Activated CD8-positive, alpha-beta memory T cell treated with anti-CD3 and anti-CD28 coated beads for 4 hours (primary cell): ENCODE measurements at regions not wholly inside any gene's neighbourhood (a gene's known extent, or its start where the extent isn't known, plus 50 kb on each side); places are given as distances from the start of the nearest gene placed in this dataset.

ENCODE experiments used
- DNase-seq, 2 donors: peaks; one replicate each; pipeline ENCODE4 v3.0.0-alpha.2; 2020; ENCODE audit warnings: low read depth in 2 of 2

DNA sequence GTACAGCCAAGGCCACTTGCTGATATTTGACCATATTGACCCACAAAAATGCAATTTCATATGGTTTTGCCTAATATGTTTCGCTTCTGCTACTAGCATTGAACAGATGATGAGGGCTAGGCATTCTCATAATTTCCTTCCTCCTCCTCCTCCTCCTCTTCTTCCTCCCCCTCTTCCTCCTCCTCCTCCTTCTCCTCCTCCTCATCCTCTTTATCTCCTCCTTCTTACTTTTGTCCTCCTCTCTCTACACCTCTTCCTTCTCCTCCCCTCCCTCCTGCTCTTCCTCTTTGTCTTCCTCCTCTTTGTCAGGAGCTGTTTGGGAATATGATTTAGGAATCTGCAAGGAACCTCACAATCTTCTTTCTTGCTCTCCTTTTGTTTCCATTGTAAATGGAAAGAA lies 133.9 kb upstream of the CELF2 start:
- DNase-seq: no peak

DNA sequence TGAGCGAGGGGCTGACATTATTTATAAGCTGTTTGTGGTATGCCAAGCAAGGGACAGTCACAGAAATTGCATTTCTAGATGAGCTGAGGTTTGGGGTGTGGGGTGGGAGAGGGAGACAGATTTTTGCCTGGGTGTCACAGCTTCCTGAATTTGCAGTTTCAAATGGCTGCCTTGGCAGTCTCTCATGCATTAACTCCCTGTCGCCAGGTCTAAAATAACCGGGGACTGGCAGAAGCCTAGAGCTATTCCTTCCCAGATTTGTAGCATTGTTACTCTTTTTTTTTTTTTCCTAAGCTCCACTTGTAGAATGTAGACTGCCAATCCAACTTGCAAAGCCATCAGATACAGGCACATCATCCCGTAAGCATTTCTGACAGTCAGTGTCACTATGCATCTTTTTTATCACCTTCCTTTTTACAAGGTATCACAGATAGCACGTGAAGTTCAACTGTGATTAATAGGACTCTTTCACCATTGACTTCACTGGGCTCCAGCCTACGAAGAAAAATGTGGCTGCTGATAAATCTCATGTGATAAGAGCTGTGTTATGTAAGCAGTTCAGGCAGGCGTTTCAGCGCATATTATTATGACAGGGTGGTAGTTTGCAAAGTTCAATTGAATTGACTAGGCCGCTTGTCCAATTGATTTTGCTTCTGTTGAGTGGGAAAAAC lies 130.7 kb upstream of the CELF2 start:
- DNase-seq: no peak

GRCh38 chr10:10891124-10892082 lies 126.3 kb upstream of the CELF2 start:
- DNase-seq: no peak

DNA sequence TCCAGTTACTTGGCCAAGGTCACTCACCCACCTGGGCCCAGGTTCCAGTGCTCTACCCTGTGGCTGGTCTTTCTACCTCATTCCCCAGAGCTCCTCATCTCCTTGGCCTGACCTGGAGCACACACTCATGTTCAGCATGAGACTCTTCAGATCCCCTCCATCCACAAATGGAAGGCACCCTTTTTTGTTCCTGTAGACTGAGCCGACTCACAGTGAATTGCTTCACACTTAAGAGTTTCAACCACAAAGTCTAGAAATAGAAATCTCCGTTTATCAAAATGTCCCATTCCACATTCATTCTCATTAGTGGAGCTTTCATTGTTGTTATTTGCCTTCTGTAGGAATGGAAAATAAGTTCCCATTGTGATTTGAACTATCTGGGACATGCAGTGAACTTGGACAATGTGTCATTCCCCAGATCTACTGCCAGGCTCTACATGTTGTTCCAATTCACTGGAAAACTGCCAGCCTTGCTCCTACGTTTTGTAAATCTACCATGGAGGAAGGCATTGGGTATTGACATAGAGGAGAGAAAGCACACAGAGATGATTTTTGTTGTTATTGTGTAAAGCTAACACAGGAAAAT lies 125.3 kb upstream of the CELF2 start:
- DNase-seq: no peak

GRCh38 chr10:10897400-10897799 lies 120.3 kb upstream of the CELF2 start:
- DNase-seq: no peak

GRCh38 chr10:10901906-10902305 lies 115.8 kb upstream of the CELF2 start:
- no peak for DNase-seq

GRCh38 chr10:10902951-10903350 lies 114.7 kb upstream of the CELF2 start:
- DNase-seq: no peak

GRCh38 chr10:10903620-10904019 lies 114.1 kb upstream of the CELF2 start:
- DNase-seq: no peak

- no peak for DNase-seq
Observed at GRCh38 chr10:10910634-10911033, 107.0 kb upstream of the CELF2 start.

- DNase-seq: no peak
Observed at GRCh38 chr10:10911035-10911434, 106.6 kb upstream of the CELF2 start.

DNA sequence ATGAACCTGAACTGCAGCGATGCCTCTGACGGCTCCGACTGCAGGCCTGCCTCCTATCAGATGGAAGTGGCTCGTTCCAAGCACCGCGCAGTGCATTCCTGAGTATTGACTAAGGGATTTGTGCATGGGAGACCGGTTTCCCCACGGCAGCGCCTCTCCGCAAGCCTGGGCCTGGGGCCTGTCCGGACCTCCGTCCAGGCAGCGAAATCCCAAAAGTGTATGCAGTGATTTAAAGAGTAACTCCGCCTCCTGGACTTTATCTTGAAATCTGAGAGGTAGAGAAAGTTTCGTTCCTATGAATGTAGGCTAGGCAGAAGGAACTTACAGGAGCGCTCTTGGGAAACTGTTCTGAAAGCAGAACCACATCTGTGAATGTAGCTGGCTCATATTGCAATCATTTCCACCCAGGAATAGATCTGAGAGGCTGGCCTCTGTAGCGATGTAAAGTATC lies 106.2 kb upstream of the CELF2 start:
- DNase-seq: no peak

GRCh38 chr10:10914144-10914543 lies 103.5 kb upstream of the CELF2 start:
- DNase-seq: no peak

GRCh38 chr10:10915215-10915614 lies 102.5 kb upstream of the CELF2 start:
- DNase-seq: no peak

DNA sequence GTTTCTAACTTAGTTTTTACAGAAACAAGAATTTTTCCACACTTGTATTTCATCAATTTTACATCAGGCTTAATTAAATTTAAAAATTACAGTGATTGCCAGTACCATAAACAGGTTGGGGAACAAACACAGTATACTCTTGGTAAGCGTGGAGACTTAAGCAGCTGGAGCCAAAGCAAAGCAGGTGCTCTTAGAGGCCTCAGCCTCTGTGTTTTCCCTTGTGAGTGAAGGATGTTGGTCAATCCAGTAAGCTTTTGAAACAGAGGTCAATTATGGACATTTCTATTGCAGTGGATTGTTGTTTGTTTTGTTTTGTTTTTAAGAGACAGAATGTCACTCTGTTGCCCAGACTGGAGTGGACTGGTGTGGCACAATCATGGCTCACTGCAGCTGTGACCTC lies 100.6 kb upstream of the CELF2 start:
- DNase-seq: no peak

- no peak for DNase-seq
Observed at GRCh38 chr10:10919976-10920375, 97.7 kb upstream of the CELF2 start.

DNA sequence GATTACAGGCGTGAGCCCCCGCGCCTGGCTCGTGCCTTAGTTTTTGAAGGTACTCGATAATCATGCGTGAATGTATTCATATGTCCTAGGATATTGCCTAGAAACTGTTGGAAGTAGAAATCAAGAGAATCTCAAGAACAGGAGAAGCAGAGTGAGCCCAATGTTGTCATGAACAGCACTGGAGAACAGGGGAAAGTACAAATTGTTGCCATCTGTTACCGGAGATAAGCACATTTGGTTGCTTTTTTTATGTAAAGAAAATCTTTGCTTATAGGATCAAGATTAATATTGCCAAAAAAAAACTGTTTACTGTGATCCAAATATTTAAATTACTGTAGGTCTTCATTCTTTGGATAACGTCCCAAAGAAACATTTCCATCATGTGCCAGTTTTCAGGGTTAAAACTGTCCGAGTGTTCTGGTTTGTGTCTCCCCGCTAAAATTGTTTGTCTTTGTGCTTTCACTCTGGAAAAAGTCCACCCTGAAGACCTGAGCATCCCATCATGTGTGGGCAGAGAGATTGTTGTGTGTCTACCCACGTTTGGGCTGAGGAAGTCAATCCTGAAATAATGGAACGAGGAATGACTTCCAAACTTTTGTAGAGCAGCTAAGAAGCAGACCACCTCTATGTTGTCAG lies 95.7 kb upstream of the CELF2 start:
- DNase-seq: no peak

DNA sequence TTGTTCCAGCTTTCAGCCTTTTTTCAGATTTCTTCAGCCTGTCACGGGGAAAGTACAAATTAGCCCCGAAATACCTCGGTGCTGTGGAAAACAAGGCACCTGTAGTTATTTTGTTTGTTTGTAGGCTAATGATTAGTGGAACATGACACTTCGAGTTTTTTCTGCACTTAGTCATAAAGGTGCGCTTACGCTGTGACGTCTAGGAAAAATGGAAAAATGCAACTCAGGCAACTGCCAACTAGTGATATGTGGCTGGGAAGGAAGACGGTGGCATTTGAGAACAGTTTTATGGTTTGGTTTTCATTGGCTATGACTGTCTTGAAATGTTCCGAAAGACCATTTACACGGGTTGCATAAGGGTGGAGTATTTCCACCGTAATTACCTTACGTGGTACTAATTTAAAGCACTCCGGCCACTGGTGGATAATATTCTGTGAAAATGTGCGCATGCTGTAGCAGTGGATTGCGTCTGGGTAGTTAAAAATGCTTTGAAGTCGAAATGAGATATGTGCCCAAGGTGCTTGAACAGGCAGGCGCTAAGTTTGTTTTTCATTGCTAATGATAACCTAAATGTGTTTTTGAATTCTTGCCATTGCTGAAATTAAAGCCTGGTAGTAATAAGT lies 94.5 kb upstream of the CELF2 start:
- no peak for DNase-seq

DNA sequence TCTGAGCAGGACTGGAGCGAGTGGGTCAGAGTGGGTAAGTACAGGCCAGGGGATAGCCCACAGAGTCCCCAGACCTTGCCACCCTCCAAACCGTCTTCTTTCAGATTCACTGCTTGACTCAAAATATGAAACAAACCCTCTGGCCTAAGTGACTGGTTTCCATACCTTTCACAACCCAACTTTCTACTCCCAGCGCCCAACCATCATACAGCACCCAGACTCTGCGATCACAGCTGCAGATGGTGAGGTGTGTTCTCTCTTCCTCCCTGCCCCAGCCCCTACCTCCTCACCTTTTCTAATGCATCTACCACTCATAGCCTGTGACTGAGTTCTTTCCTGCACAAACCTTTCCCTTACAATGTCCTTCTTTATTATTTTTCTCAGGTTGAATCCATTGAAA lies 92.0 kb upstream of the CELF2 start:
- DNase-seq: no peak

- DNase-seq: no peak
Observed at GRCh38 chr10:10927608-10928007, 90.1 kb upstream of the CELF2 start.

GRCh38 chr10:10930979-10931743 lies 86.5 kb upstream of the CELF2 start:
- no peak for DNase-seq

DNA sequence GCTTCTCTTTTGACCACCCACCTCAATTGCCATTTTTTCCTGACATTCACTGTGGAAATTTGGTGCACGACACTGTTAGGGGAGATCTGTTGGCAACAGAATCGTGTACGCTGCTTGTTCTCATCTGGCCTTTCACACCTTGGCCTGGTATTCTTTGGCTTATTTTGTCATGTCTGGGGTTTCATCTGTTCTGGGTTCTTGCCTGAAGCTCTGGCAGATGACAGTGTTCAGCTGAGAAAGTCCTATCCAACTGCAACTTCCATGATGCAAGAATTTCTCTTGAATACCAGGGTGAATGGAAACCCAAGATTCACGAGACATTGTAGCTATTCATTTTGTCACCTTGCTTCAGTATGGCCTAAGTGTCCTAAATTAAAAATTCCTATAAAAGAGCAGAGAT lies 82.6 kb upstream of the CELF2 start:
- no peak for DNase-seq
